Lower lobe of right lung (tissue), 2 donors: ENCODE measurements at regions not wholly inside any gene's neighbourhood (a gene's known extent, or its start where the extent isn't known, plus 50 kb on each side); places are given as distances from the start of the nearest gene placed in this dataset.

ENCODE experiments used
- ATAC-seq, 2 donors: fragments of 200-7000 bp; cut with Tn5 transposase; one replicate each; pipeline ENCODE4 v1.9.1; 2020 to 2022; ENCODE audit warnings: mild to moderate bottlenecking in 2 of 2, moderate library complexity in 2 of 2
- DNase-seq: peaks from one replicate; pipeline ENCODE4 v3.0.0-alpha.2; 2020
- H3K27ac ChIP-seq: fragments of 200-600 bp; one replicate; pipeline ENCODE4 v1.8.0; 2022
- H3K27me3 ChIP-seq: fragments of 200-600 bp; one replicate; pipeline ENCODE4 v1.8.0; 2022; ENCODE audit warnings: low read depth
- H3K36me3 ChIP-seq: fragments of 200-600 bp; one replicate; pipeline ENCODE4 v1.8.0; 2022; ENCODE audit warnings: mild to moderate bottlenecking
- H3K4me1 ChIP-seq: fragments of 200-600 bp; one replicate; pipeline ENCODE4 v1.8.0; 2022
- H3K4me3 ChIP-seq: fragments of 200-600 bp; one replicate; pipeline ENCODE4 v1.8.0; 2022; ENCODE audit warnings: mild to moderate bottlenecking
- H3K9me3 ChIP-seq: fragments of 200-600 bp; one replicate; pipeline ENCODE4 v1.8.0; 2022
- CTCF ChIP-seq: fragments of 200-600 bp; IDR thresholded peaks from one replicate; pipeline ENCODE4 v1.8.0; 2022; ENCODE audit warnings: antibody characterized with exemption, mild to moderate bottlenecking
- intact Hi-C: fragments of 100-400 bp; cut with DNase I; formaldehyde crosslinking; loops from one replicate; pipeline ENCODE4 v1.11.0; 2022
- donor health status: DM: no; HTN: yes; CAD: no; lungs with severe emphysema.

GRCh38 chr2:45312275-45312674, 298.8 kb downstream of the SRBD1 start:
- TF ChIP-seq CTCF, result no peak
- Histone ChIP-seq H3K36me3 (no peaks in the 10 kb centered on the region), H3K27ac (no peak overlapping the region), H3K4me3 (no peak overlapping the region), H3K27me3 (no peaks in the 10 kb centered on the region), H3K4me1 (no peaks in the 10 kb centered on the region), H3K9me3 (no peaks in the 10 kb centered on the region)
- DNase-seq (no peak), ATAC-seq (no peak)
- intact Hi-C loops, result no loop called here

DNA sequence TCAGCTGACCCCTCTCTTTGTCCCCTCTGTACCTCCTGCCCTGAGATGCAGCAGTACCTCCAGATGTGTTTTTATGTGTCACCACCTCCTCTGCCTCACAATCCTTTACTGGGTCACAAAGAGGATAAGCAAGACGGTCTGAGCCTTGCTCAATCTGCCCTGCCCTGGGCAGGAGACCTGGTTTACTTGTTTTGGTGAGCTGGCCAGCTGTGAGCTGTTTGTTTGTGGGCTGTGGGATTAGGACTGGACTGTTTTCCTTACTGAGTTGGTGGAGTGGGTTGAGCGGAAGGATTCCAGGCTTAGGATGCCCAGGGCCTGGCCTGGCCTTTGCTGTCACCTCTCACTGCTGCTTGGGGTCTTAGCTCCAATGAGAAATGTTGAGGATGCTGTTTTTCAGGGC, 299.5 kb downstream of the SRBD1 start:
- Histone ChIP-seq H3K27me3 (no peaks in the 10 kb centered on the region), H3K27ac (no peak overlapping the region), H3K4me3 (no peak overlapping the region), H3K9me3 (no peaks in the 10 kb centered on the region), H3K4me1 (no peaks in the 10 kb centered on the region), H3K36me3 (no peaks in the 10 kb centered on the region)
- intact Hi-C loops, result no loop called here
- TF ChIP-seq CTCF, result no peak
- ATAC-seq (no peak), DNase-seq (no peak)

DNA sequence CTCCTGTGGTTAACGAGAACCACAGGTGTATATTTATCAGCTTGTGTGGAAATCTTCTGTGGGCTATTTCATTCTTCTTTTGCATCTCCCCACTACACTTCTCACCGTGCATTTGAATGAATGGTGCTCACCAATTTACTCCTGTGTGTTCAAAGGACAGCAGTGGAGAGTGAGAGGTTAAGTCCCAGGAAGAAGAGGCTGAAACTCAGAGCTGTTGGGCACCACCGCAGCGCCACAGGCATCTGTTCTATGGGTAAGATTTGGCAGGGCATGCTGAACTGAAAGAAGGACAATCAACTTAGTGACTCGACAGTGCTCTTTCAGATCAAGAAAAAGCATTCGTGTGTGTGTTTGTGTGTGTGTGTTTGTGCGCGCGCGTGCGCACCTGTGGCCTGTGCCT, 297.9 kb upstream of the SIX2 start:
- intact Hi-C loops, result no loop called here

GRCh38 chr2:45305599-45305998, 296.3 kb upstream of the SIX2 start:
- Histone ChIP-seq H3K27me3 (peaks cover 5% of the 10 kb centered on the region), H3K9me3 (no peaks in the 10 kb centered on the region), H3K36me3 (no peaks in the 10 kb centered on the region), H3K27ac (no peak overlapping the region), H3K4me1 (peaks cover 9% of the 10 kb centered on the region), H3K4me3 (no peak overlapping the region)
- TF ChIP-seq CTCF, result no peak
- intact Hi-C loops, result no loop called here
- DNase-seq, result no peak
- no peak for ATAC-seq

More for the DNA sequence above, 297.9 kb upstream of the SIX2 start:
- no peak for ATAC-seq
- Histone ChIP-seq H3K4me1 (peaks cover 3% of the 10 kb centered on the region), H3K27ac (no peak overlapping the region), H3K27me3 (peaks cover 5% of the 10 kb centered on the region), H3K36me3 (no peaks in the 10 kb centered on the region), H3K4me3 (no peak overlapping the region), H3K9me3 (no peaks in the 10 kb centered on the region)
- DNase-seq, result no peak
- TF ChIP-seq CTCF, result no peak

- Histone ChIP-seq H3K27ac (no peak overlapping the region), H3K27me3 (peaks cover 5% of the 10 kb centered on the region), H3K4me1 (peaks cover 9% of the 10 kb centered on the region), H3K4me3 (no peak overlapping the region), H3K36me3 (no peaks in the 10 kb centered on the region), H3K9me3 (no peaks in the 10 kb centered on the region)
- no peak for DNase-seq
- no peak for TF ChIP-seq CTCF
- no peak for ATAC-seq
- intact Hi-C loops, result no loop called here
These were observed 294.4 kb upstream of the SIX2 start for GRCh38 chr2:45303417-45304202.
